ENCODE measurements at regions not wholly inside any gene's neighbourhood (a gene's known extent, or its start where the extent isn't known, plus 50 kb on each side); places are given as distances from the start of the nearest gene placed in this dataset.

DNA sequence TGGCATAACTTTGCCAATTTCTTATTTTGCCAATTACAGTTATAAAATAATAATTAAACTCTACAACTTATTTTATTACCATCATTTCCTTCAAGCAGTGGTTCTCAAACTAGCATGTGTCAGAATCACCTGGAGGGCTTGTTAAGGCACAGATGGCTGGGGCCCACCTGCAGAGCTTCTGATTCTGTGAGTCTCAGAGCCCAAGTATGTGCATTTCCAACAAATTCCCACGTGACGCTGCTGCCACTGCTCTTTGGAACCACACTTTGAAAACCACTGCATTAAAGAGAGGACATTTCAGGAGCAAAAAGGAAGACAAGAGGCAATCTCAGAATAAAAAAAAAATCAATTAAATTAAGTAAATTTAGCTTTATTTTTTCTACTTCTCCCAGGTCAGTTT is 94.0 kb upstream of the HNRNPA3 start:
- no peak for DNase-seq (ENCODE audit: low spot score)

DNA sequence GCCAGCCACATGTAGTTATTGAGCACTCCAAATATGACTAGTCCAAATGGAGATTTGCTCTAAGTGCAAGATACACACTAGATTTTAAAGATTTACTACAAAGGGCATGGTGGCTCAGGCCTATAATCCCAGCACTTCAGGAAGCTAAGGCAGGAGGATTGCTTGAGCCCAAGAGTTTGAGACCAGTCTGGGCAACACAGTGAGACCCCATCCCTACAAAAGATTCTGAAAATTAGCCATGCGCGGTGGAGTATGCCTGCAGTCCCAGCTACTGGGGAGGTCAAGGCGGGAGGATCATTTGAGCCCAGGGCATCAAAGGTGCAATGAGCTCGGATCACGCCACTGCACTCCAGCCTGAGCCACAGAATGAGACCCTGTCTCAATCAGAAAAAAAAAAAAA is 93.5 kb upstream of the HNRNPA3 start:
- DNase-seq (ENCODE audit: low spot score) = no peak

DNA sequence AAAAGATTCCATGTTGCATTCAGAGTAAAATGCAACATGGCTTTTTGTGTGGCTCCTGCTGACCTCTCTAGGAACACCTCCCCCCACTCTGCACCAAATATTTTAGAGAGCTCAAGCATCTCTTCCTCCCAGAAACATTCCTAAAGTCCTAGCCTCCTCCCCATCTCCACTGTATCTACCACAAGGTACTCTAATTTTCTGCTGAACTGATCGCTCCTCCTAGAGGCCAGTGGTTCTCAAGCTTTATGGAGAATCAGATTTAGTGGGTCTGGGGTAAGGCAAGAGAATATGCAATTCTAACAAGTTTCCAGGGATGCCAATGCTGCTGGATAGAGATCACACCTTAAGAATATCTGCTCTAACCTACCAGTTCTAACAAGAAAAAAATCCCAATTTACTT is 89.5 kb upstream of the HNRNPA3 start:
- DNase-seq (ENCODE audit: low spot score) = no peak

GRCh38 chr2:177124371-177124770 is 88.2 kb upstream of the HNRNPA3 start:
- DNase-seq (ENCODE audit: low spot score) = no peak

DNA sequence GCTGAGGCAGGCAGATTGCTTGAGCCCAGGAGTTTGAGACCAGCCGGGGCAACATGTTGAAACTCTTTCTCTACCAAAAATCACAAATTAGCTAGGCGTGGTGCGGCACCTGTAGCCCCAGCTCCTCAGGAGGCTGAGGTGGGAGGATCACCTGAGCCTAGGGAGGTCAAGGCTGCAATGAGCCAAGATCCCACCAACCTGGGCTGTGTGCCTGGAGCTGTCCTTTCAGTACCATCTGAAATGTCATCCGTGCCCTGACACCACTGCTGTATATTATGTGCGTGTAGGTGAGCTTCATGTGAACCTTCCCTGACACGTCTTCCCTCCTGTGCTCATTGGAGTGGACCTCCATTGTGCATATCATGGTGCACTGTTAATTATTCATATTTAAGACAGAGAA is 84.8 kb upstream of the HNRNPA3 start:
- no peak for DNase-seq (ENCODE audit: low spot score)

- DNase-seq (ENCODE audit: low spot score) = no peak
These were observed 83.0 kb upstream of the HNRNPA3 start for GRCh38 chr2:177129610-177130009.

GRCh38 chr2:177131858-177132257 is 80.7 kb upstream of the HNRNPA3 start:
- DNase-seq (ENCODE audit: low spot score) = no peak

GRCh38 chr2:177138823-177139222 is 73.8 kb upstream of the HNRNPA3 start:
- DNase-seq (ENCODE audit: low spot score) = no peak

GRCh38 chr2:177141866-177142265 is 70.7 kb upstream of the HNRNPA3 start:
- DNase-seq (ENCODE audit: low spot score) = no peak

GRCh38 chr2:177143444-177143843 is 69.2 kb upstream of the HNRNPA3 start:
- DNase-seq (ENCODE audit: low spot score) = no peak

GRCh38 chr2:177147093-177147694 is 65.4 kb upstream of the HNRNPA3 start:
- no peak for DNase-seq (ENCODE audit: low spot score)

DNA sequence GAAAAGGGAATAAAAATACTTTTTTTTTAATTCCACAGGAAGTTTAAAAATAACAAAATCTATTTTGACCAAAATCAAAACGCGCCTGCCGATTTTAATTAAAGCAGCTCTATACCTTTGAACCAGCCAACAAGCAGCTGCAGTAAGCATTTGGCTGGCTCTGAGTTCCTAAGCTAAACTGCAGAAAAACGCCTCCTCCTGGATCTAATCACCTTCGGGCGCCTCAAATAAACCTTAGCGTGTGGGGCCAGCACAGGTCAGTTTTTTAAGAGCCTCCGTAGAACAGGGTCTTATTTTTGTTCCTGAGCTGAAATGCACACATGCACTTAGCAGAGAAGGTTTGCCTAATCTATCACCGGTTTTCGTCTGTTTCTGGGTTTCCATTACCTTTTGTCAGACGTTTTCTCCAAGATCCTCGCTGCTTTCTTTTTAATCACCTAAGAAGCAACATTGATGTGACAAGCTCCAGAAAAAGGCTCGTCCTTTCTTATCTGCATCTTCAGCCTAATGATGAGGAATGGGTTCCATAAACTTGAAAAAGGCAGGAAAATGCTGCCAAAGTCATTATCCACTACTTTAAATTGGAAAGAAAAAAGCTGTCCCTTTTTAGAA is 64.7 kb upstream of the HNRNPA3 start:
- no peak for DNase-seq (ENCODE audit: low spot score)

- DNase-seq (ENCODE audit: low spot score) = peak; percentile 82
These were observed 64.0 kb upstream of the HNRNPA3 start for GRCh38 chr2:177148477-177149154.

- DNase-seq (ENCODE audit: low spot score) = no peak
These were observed 63.5 kb upstream of the HNRNPA3 start for GRCh38 chr2:177149155-177149503.

- DNase-seq (ENCODE audit: low spot score) = no peak
These were observed 58.8 kb upstream of the HNRNPA3 start for GRCh38 chr2:177153805-177154204.

- no peak for DNase-seq (ENCODE audit: low spot score)
These were observed 57.8 kb upstream of the HNRNPA3 start for GRCh38 chr2:177154809-177155208.

DNA sequence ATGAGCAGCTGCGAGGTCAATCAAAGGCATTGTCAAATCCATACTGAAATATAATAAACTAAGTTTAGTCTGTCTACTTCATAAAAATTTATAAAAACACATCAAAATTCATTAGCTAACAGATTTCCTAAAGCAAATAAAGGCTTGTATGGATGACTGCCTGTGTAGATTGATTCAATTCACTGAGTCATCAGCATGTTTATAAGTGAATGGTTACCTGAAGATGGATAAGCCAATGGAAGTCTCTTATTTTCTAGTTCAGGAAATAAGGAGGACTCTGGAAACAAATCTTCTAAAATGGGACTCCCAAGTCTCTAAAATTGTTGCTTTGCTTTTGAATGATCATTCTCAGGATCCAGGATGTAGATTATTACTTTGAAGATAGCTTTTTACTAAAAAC is 57.0 kb upstream of the HNRNPA3 start:
- DNase-seq (ENCODE audit: low spot score) = no peak

- no peak for DNase-seq (ENCODE audit: low spot score)
These were observed 50.7 kb upstream of the HNRNPA3 start for GRCh38 chr2:177161741-177162460.

Measured in ureter (tissue), 1 donor.